DMS79 (cell line): ENCODE measurements at regions not wholly inside any gene's neighbourhood (a gene's known extent, or its start where the extent isn't known, plus 50 kb on each side); places are given as distances from the start of the nearest gene placed in this dataset.

Experiments
- DNase-seq: peaks from one replicate; lab custom pipeline; 2025; lab: John Stamatoyannopoulos, UW

- DNase-seq: no peak
Measured at GRCh38 chr5:68565427-68565826, 349.9 kb downstream of the PIK3R1 start.

- no peak for DNase-seq
Measured at GRCh38 chr5:68576805-68577204, 361.2 kb downstream of the PIK3R1 start.

GRCh38 chr5:68582284-68582683 lies 366.7 kb downstream of the PIK3R1 start:
- no peak for DNase-seq

GRCh38 chr5:68587171-68587570 lies 371.6 kb downstream of the PIK3R1 start:
- no peak for DNase-seq

- no peak for DNase-seq
Measured at GRCh38 chr5:68591850-68592249, 376.3 kb downstream of the PIK3R1 start.

- DNase-seq: no peak
Measured at GRCh38 chr5:68592351-68592750, 376.8 kb downstream of the PIK3R1 start.

GRCh38 chr5:68593211-68593671 lies 377.7 kb downstream of the PIK3R1 start:
- DNase-seq: no peak

- DNase-seq: no peak
Measured at GRCh38 chr5:68612972-68613371, 397.4 kb downstream of the PIK3R1 start.

GRCh38 chr5:68618501-68618900 lies 402.9 kb downstream of the PIK3R1 start:
- no peak for DNase-seq

- no peak for DNase-seq
Measured at GRCh38 chr5:68627001-68627400, 411.4 kb downstream of the PIK3R1 start.

GRCh38 chr5:68628082-68628814 lies 412.7 kb downstream of the PIK3R1 start:
- DNase-seq: no peak

- no peak for DNase-seq
Measured at GRCh38 chr5:68630354-68630753, 414.8 kb downstream of the PIK3R1 start.

- no peak for DNase-seq
Measured at GRCh38 chr5:68631884-68632283, 416.3 kb downstream of the PIK3R1 start.

- DNase-seq: no peak
Measured at GRCh38 chr5:68641211-68641610, 425.7 kb downstream of the PIK3R1 start.

- DNase-seq: no peak
Measured at GRCh38 chr5:68643064-68643463, 427.5 kb downstream of the PIK3R1 start.

GRCh38 chr5:68644971-68645370 lies 429.4 kb downstream of the PIK3R1 start:
- no peak for DNase-seq

- no peak for DNase-seq
Measured at GRCh38 chr5:68646144-68646543, 430.6 kb downstream of the PIK3R1 start.

- DNase-seq: no peak
Measured at GRCh38 chr5:68647743-68648142, 432.2 kb downstream of the PIK3R1 start.

GRCh38 chr5:68648944-68649857 lies 433.6 kb downstream of the PIK3R1 start:
- DNase-seq: no peak

GRCh38 chr5:68652534-68652965 lies 437.0 kb downstream of the PIK3R1 start:
- DNase-seq: no peak

GRCh38 chr5:68653471-68653870 lies 437.9 kb downstream of the PIK3R1 start:
- DNase-seq: no peak

- DNase-seq: no peak
Measured at GRCh38 chr5:68657055-68657961, 436.5 kb upstream of the SLC30A5 start.
